Keratinocyte (primary cell): ENCODE measurements at regions not wholly inside any gene's neighbourhood (a gene's known extent, or its start where the extent isn't known, plus 50 kb on each side); places are given as distances from the start of the nearest gene placed in this dataset.

Experiments used
- DNase-seq: peaks from one replicate; pipeline ENCODE4 v3.0.0-alpha.2; 2011; ENCODE audit warnings: low read depth, missing footprints, low spot score
- FAIRE-seq: peaks from 2 replicates; lab custom pipeline; 2011; peaks lifted over from hg19 to GRCh38; lab: Jason Lieb, UNC
- H2AFZ ChIP-seq: 2 replicates; pipeline ENCODE4 v1.6.0; 2012; ENCODE audit warnings: low read length, control low read depth, inconsistent platforms; ENCODE audit not compliant: control insufficient read depth
- H3K27ac ChIP-seq: 2 replicates; pipeline ENCODE4 v1.5.1; 2011; ENCODE audit warnings: low read length; ENCODE audit not compliant: control insufficient read depth, insufficient read depth
- H3K27me3 ChIP-seq: 3 replicates; pipeline ENCODE4 v1.6.0; 2011; ENCODE audit warnings: low read length; ENCODE audit not compliant: control insufficient read depth, insufficient read depth; ENCODE audit errors: extremely low read depth
- H3K36me3 ChIP-seq, 2 experiments: 2 replicates in 1 of 2; 3 replicates in 1 of 2; pipeline ENCODE4 v1.5.1; 2011; ENCODE audit warnings: low read length in 2 of 2, mild to moderate bottlenecking in 1 of 2; ENCODE audit not compliant: control insufficient read depth in 2 of 2, insufficient read depth in 2 of 2; ENCODE audit errors: extremely low read depth in 1 of 2
- H3K4me1 ChIP-seq: 3 replicates; pipeline ENCODE4 v1.5.1; 2011; ENCODE audit warnings: low read length; ENCODE audit not compliant: control insufficient read depth, insufficient read depth; ENCODE audit errors: extremely low read depth
- H3K4me2 ChIP-seq: 3 replicates; pipeline ENCODE4 v1.6.0; 2011; ENCODE audit warnings: low read depth, low read length; ENCODE audit not compliant: control insufficient read depth, insufficient read depth; ENCODE audit errors: extremely low read depth
- H3K4me3 ChIP-seq, 3 experiments: fragments of 200-600 bp in 1 of 3; sonication (generic) in 1 of 3; 2 replicates in 2 of 3; 3 replicates in 1 of 3; pipeline ENCODE4 v1.5.1; 2011 to 2016; ENCODE audit warnings: low read length in 3 of 3, mild to moderate bottlenecking in 3 of 3, control low read depth in 2 of 3, inconsistent platforms in 1 of 3, low read depth in 1 of 3, mixed read lengths in 1 of 3, mixed run types in 1 of 3, moderate library complexity in 1 of 3; ENCODE audit not compliant: control insufficient read depth in 2 of 3, insufficient read depth in 2 of 3; ENCODE audit errors: extremely low read depth in 1 of 3
- H3K79me2 ChIP-seq: 2 replicates; pipeline ENCODE4 v1.6.0; 2012; ENCODE audit warnings: low read length; ENCODE audit not compliant: control insufficient read depth, insufficient read depth
- H3K9ac ChIP-seq: 3 replicates; pipeline ENCODE4 v1.6.0; 2011; ENCODE audit warnings: low read length; ENCODE audit not compliant: control insufficient read depth, insufficient read depth; ENCODE audit errors: extremely low read depth
- H3K9me1 ChIP-seq: 3 replicates; pipeline ENCODE4 v1.6.0; 2011; ENCODE audit warnings: low read length; ENCODE audit not compliant: control insufficient read depth, insufficient read depth; ENCODE audit errors: extremely low read depth
- H3K9me3 ChIP-seq: 2 replicates; pipeline ENCODE4 v1.5.1; 2012; ENCODE audit warnings: low read depth, low read length; ENCODE audit not compliant: control insufficient read depth
- H4K20me1 ChIP-seq: 3 replicates; pipeline ENCODE4 v1.6.0; 2011; ENCODE audit warnings: low read length; ENCODE audit not compliant: control insufficient read depth, insufficient read depth; ENCODE audit errors: extremely low read depth
- CTCF ChIP-seq, 3 experiments: IDR thresholded peaks in 1 of 3; conservative IDR thresholded peaks in 1 of 3; optimal IDR thresholded peaks in 1 of 3; 2 replicates in 2 of 3; 3 replicates in 1 of 3; pipeline versions ENCODE3 to v1.5.1; 2011; ENCODE audit warnings: low read length in 3 of 3, mild to moderate bottlenecking in 3 of 3, moderate library complexity in 2 of 3, control low read depth in 1 of 3, inconsistent platforms in 1 of 3; ENCODE audit not compliant: insufficient read depth in 2 of 3; ENCODE audit errors: extremely low read depth in 1 of 3
- EZH2 ChIP-seq: IDR thresholded peaks from one replicate; pipeline ENCODE4 v1.6.1; 2012; ENCODE audit warnings: inconsistent platforms, mild to moderate bottlenecking, low read length, moderate library complexity
- dilution Hi-C: fragments of 300-500 bp; cut with MboI; formaldehyde crosslinking; loops from one replicate; pipeline ENCODE4 v1.7.0; 2020; ENCODE audit warnings: low sequenced_read_pairs; ENCODE audit not compliant: extremely low pct_ligation_motif_present

GRCh38 chr5:112024221-112024620 lies 267.2 kb upstream of the NREP start:
- Histone ChIP-seq H3K27me3 (no peaks in the 10 kb centered on the region), H4K20me1 (no peaks in the 10 kb centered on the region), H3K27ac (no peak overlapping the region), H3K9me3 (no peaks in the 10 kb centered on the region), H2AFZ (no peak overlapping the region), H3K9me1 (no peaks in the 10 kb centered on the region), H3K9ac (no peak overlapping the region), H3K4me1 (no peaks in the 10 kb centered on the region), H3K4me3 (no peak overlapping the region), H3K79me2 (no peaks in the 10 kb centered on the region), H3K36me3 (no peaks in the 10 kb centered on the region), H3K4me2 (no peak overlapping the region)
- dilution Hi-C loops = no loop called here
- FAIRE-seq (no peak), DNase-seq (no peak)
- TF ChIP-seq EZH2 (no peak), CTCF (optimal IDR thresholded peaks at IDR 0.05 in 1 of 3, IDR thresholded peaks at IDR 0.05 in 1 of 3, conservative IDR thresholded peaks at IDR 0.05 in 1 of 3; ENCODE audit: extremely low read depth in 1 of 3, insufficient read depth in 2 of 3, low read length in 3 of 3) (no peak)

GRCh38 chr5:112023766-112024165 lies 266.8 kb upstream of the NREP start:
- no peak overlapping the region for H3K27ac ChIP-seq
- no peak overlapping the region for H3K4me2 ChIP-seq
- TF ChIP-seq EZH2 = no peak
- no peak for TF ChIP-seq CTCF (optimal IDR thresholded peaks at IDR 0.05 in 1 of 3, IDR thresholded peaks at IDR 0.05 in 1 of 3, conservative IDR thresholded peaks at IDR 0.05 in 1 of 3; ENCODE audit: extremely low read depth in 1 of 3, insufficient read depth in 2 of 3, low read length in 3 of 3)
- H3K36me3 ChIP-seq = no peaks in the 10 kb centered on the region
- H3K9me3 ChIP-seq = no peaks in the 10 kb centered on the region
- H3K27me3 ChIP-seq = no peaks in the 10 kb centered on the region
- dilution Hi-C loops = no loop called here
- FAIRE-seq (no peak), DNase-seq (no peak)
- H3K4me3 ChIP-seq = no peak overlapping the region
- H2AFZ ChIP-seq = no peak overlapping the region
- no peaks in the 10 kb centered on the region for H4K20me1 ChIP-seq
- H3K79me2 ChIP-seq = no peaks in the 10 kb centered on the region
- H3K9ac ChIP-seq = no peak overlapping the region
- H3K9me1 ChIP-seq = no peaks in the 10 kb centered on the region
- H3K4me1 ChIP-seq = no peaks in the 10 kb centered on the region
